ENCODE measurements at regions not wholly inside any gene's neighbourhood (a gene's known extent, or its start where the extent isn't known, plus 50 kb on each side); places are given as distances from the start of the nearest gene placed in this dataset.

DNA sequence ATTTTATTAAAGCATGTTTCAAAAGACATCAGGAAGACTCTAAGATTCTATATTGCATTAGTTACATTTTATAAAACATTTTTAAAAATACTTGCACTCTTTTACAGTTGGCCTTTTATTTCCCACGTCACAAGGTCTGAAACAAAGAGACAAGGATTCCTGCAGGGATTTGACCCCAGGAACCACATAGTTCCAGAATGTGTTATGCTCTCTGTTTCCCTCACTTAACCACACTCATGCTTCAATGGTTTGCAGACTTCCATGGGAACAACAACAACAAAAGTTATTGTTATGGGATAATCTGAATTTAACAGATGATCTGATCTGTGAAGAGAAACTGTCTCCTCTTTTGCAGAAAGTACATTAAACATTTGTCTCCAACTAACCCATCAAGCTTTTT is 104.3 kb upstream of the PPFIA2 start:
- H3K27ac ChIP-seq (ENCODE audit: low read length), result no peak overlapping the region
- H3K79me2 ChIP-seq (ENCODE audit: low read length), result no peaks in the 10 kb centered on the region
- no peak overlapping the region for H2AFZ ChIP-seq (ENCODE audit: low read depth, low read length)
- H3K9me3 ChIP-seq (ENCODE audit: insufficient read depth, low read length), result no peaks in the 10 kb centered on the region
- no peaks in the 10 kb centered on the region for H4K20me1 ChIP-seq (ENCODE audit: insufficient read depth, low read length)
- no peak overlapping the region for H3K9ac ChIP-seq (ENCODE audit: low read length)
- H3K4me2 ChIP-seq (ENCODE audit: low read length), result no peak overlapping the region
- H3K4me1 ChIP-seq (ENCODE audit: low read length), result no peaks in the 10 kb centered on the region
- no peak overlapping the region for H3K4me3 ChIP-seq (ENCODE audit: low read length)
- H3K36me3 ChIP-seq (replicated peaks; ENCODE audit: low read depth, low read length), result no peaks in the 10 kb centered on the region
- H3K27me3 ChIP-seq (ENCODE audit: low read depth, low read length), result no peaks in the 10 kb centered on the region
- TF ChIP-seq, protein P1, sequence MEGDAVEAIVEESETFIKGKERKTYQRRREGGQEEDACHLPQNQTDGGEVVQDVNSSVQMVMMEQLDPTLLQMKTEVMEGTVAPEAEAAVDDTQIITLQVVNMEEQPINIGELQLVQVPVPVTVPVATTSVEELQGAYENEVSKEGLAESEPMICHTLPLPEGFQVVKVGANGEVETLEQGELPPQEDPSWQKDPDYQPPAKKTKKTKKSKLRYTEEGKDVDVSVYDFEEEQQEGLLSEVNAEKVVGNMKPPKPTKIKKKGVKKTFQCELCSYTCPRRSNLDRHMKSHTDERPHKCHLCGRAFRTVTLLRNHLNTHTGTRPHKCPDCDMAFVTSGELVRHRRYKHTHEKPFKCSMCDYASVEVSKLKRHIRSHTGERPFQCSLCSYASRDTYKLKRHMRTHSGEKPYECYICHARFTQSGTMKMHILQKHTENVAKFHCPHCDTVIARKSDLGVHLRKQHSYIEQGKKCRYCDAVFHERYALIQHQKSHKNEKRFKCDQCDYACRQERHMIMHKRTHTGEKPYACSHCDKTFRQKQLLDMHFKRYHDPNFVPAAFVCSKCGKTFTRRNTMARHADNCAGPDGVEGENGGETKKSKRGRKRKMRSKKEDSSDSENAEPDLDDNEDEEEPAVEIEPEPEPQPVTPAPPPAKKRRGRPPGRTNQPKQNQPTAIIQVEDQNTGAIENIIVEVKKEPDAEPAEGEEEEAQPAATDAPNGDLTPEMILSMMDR (IDR thresholded peaks at IDR 0.05; ENCODE audit: low read depth, low read length), result no peak
- no peak for TF ChIP-seq EZH2phosphoT487 (IDR thresholded peaks at IDR 0.05; ENCODE audit: low read depth)

DNA sequence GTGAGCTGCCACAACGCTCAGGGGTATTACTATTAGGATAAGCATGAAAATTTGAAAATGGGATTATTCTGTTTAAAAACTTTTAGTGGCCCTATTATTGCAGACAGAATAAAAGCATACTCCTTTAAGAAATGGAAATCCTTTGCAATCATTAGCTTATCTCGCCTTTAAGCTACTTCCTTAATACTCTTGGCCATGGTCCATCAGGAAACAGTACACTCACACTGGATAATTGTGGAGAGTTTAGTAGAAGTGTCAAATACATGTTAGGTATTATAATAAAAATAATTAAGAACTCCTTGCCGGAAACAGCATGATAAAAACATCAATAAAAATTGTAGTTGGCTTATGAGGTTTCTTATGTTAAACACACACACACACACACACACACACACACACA is 100.4 kb upstream of the PPFIA2 start:
- Histone ChIP-seq H3K9ac (ENCODE audit: low read length) (no peak overlapping the region), H3K79me2 (ENCODE audit: low read length) (no peaks in the 10 kb centered on the region), H3K4me2 (ENCODE audit: low read length) (no peak overlapping the region), H3K27ac (ENCODE audit: low read length) (no peak overlapping the region), H3K36me3 (replicated peaks; ENCODE audit: low read depth, low read length) (no peaks in the 10 kb centered on the region), H3K4me3 (ENCODE audit: low read length) (no peak overlapping the region), H3K27me3 (ENCODE audit: low read depth, low read length) (no peaks in the 10 kb centered on the region), H4K20me1 (ENCODE audit: insufficient read depth, low read length) (no peaks in the 10 kb centered on the region), H3K9me3 (ENCODE audit: insufficient read depth, low read length) (no peaks in the 10 kb centered on the region), H3K4me1 (ENCODE audit: low read length) (no peaks in the 10 kb centered on the region), H2AFZ (ENCODE audit: low read depth, low read length) (no peak overlapping the region)
- TF ChIP-seq, protein P1 (IDR thresholded peaks at IDR 0.05; ENCODE audit: low read depth, low read length), result no peak
- no peak for TF ChIP-seq EZH2phosphoT487 (IDR thresholded peaks at IDR 0.05; ENCODE audit: low read depth)

DNA sequence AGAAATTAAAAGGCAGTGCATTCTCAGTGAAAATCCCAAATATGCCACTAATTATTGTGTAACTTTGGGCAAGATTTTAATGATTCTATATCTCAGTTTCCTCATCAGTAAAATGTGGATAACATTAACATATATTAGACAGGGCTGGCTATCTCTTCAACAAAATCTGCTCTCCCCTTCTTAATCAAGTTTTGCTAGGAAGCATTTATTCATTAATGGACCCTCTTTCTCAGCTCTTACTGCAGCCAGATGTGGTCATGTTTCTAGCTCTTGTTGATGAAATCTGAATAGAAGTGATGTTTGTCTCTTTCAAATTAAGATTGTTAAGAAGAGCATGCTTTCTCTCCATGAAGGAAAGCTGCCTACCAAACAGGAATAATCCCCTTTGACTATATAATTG is 84.4 kb upstream of the PPFIA2 start:
- Histone ChIP-seq H2AFZ (ENCODE audit: low read depth, low read length) (no peak overlapping the region), H3K79me2 (ENCODE audit: low read length) (no peaks in the 10 kb centered on the region), H4K20me1 (ENCODE audit: insufficient read depth, low read length) (no peaks in the 10 kb centered on the region), H3K4me2 (ENCODE audit: low read length) (no peak overlapping the region), H3K9ac (ENCODE audit: low read length) (no peak overlapping the region), H3K9me3 (ENCODE audit: insufficient read depth, low read length) (no peaks in the 10 kb centered on the region), H3K27ac (ENCODE audit: low read length) (no peak overlapping the region), H3K4me1 (ENCODE audit: low read length) (no peaks in the 10 kb centered on the region), H3K27me3 (ENCODE audit: low read depth, low read length) (no peaks in the 10 kb centered on the region), H3K36me3 (replicated peaks; ENCODE audit: low read depth, low read length) (no peaks in the 10 kb centered on the region), H3K4me3 (ENCODE audit: low read length) (no peak overlapping the region)
- TF ChIP-seq EZH2phosphoT487 (IDR thresholded peaks at IDR 0.05; ENCODE audit: low read depth), result no peak
- TF ChIP-seq, protein P1 (IDR thresholded peaks at IDR 0.05; ENCODE audit: low read depth, low read length), result no peak

DNA sequence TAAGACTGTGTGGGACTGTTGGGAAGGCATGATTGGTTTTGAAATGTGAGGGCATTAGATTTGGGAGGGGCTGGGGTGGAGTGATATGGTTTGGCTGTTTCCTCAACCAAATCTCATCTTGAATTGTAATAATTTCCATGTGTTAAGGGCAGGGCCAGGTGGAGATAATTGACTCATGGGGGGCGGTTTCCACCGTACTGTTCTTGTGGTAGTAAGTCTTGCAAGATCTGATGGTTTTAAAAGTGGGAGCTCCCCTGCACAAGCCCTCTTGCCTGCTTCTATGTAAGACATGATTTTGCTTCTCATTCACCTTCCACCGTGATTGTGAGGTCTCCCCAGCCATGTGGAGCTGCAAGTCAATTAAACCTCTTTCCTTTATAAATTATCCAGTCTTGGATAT is 76.6 kb upstream of the PPFIA2 start:
- no peak for TF ChIP-seq EZH2phosphoT487 (IDR thresholded peaks at IDR 0.05; ENCODE audit: low read depth)
- TF ChIP-seq, protein P1 (IDR thresholded peaks at IDR 0.05; ENCODE audit: low read depth, low read length), result no peak
- Histone ChIP-seq H3K79me2 (ENCODE audit: low read length) (no peaks in the 10 kb centered on the region), H3K4me3 (ENCODE audit: low read length) (no peak overlapping the region), H2AFZ (ENCODE audit: low read depth, low read length) (no peak overlapping the region), H3K9me3 (ENCODE audit: insufficient read depth, low read length) (no peaks in the 10 kb centered on the region), H3K36me3 (replicated peaks; ENCODE audit: low read depth, low read length) (no peaks in the 10 kb centered on the region), H4K20me1 (ENCODE audit: insufficient read depth, low read length) (no peaks in the 10 kb centered on the region), H3K4me2 (ENCODE audit: low read length) (no peak overlapping the region), H3K9ac (ENCODE audit: low read length) (no peak overlapping the region), H3K27ac (ENCODE audit: low read length) (no peak overlapping the region), H3K27me3 (ENCODE audit: low read depth, low read length) (no peaks in the 10 kb centered on the region), H3K4me1 (ENCODE audit: low read length) (no peaks in the 10 kb centered on the region)
